ENCODE measurements at regions not wholly inside any gene's neighbourhood (a gene's known extent, or its start where the extent isn't known, plus 50 kb on each side); places are given as distances from the start of the nearest gene placed in this dataset.

DNA sequence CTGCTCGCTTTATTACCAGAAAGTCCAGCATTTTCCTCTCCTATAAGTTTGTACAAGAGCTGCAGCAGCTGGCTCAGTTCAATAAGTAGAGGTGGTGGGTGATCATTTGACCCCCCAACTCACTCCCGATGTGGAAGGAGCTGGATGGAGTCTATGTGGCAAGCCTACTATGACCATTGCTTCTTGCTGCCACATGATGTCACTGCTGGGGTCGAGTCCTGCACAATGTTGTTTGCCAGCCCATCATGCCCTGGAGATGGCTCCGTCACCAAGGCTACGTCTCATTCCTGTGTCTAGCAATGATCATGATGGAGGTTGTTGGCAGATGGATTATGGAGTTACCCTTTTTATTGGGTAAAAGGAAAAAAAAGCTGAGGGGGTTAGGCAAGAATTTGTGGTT lies 266.3 kb downstream of the PSAT1 start:
- no peak for DNase-seq (ENCODE audit: low spot score)

GRCh38 chr9:78565481-78565880 lies 268.6 kb downstream of the PSAT1 start:
- no peak for DNase-seq (ENCODE audit: low spot score)

GRCh38 chr9:78566521-78566920 lies 269.6 kb downstream of the PSAT1 start:
- no peak for DNase-seq (ENCODE audit: low spot score)

DNA sequence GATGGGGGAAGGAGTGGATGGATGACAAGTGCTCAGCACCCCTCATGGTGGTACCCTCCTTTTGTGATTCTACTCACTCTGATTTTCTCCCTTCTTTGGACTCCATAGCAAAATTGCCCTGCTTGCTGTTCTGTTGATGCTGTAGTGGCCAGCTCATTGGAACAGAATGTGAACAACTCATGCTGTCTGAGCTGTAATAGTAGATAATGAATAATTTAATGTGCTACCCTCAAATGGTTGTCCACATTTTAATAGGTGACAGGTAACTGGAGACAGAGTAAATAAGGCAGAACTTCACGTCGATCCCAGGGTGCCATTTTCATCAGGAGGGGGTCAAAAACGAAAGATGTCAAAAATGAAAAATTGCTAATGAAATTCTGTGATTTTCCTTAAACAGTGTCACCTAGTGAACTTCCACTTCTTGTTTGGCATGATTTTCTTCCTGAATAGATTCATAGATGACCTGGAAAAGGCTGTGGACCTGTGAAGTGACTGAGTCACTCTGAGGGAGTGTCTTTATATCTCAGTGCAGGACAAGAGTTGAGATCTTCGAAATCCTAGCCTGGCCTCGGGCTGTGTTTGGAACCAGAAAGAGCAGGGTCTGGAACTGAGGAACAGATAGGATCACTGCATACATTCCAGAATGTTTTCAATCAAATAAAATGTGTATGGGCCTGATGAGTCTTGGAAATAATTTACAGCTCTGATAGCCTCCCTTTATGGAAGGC lies 270.2 kb downstream of the PSAT1 start:
- DNase-seq (ENCODE audit: low spot score) = no peak

GRCh38 chr9:78567693-78568092 lies 270.8 kb downstream of the PSAT1 start:
- no peak for DNase-seq (ENCODE audit: low spot score)

- no peak for DNase-seq (ENCODE audit: low spot score)
Observed at GRCh38 chr9:78568774-78569173, 271.8 kb downstream of the PSAT1 start.

- peak; percentile 26 for DNase-seq (ENCODE audit: low spot score)
Observed at GRCh38 chr9:78572266-78572665, 275.3 kb downstream of the PSAT1 start.

DNA sequence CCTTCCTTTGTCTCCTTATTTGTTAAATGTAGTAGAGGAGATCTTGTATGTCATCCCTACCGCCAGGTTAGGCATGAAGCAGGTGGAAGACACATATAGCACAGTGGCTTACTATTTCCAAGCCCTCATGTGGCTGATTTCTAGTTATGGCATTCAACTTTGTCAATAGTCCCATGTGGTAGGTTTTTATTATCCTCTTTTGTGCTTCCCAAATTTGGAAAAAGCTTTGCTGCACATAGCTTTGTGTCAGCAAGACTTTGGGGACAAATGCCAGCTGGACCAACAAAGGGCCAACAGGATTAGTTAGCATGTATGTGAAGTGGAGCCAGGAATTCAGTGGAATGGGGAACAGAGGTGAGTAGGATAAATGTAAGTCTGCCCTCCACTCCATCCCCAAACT lies 276.3 kb downstream of the PSAT1 start:
- no peak for DNase-seq (ENCODE audit: low spot score)

DNA sequence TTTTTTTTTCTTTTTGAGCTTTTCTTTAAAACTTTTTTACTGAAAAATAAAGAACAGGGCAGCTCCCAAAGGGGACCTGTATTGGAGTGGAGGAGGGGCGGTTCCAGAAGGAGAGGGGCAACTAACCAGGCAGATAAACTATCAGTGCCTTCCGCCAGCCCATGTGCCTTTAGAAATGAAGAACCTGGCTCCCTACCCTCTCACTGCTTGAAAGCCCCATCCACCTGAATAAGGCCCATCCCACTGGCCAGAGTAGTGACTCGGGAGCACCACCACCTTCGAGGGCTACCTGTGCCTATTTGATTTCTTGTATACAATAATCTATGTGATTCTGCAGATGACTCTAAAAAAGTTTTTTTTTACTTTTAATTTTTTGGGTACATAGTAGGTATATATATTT lies 276.7 kb downstream of the PSAT1 start:
- no peak for DNase-seq (ENCODE audit: low spot score)

- no peak for DNase-seq (ENCODE audit: low spot score)
Observed at GRCh38 chr9:78574354-78575045, 277.6 kb downstream of the PSAT1 start.

GRCh38 chr9:78575081-78575480 lies 278.2 kb downstream of the PSAT1 start:
- no peak for DNase-seq (ENCODE audit: low spot score)

DNA sequence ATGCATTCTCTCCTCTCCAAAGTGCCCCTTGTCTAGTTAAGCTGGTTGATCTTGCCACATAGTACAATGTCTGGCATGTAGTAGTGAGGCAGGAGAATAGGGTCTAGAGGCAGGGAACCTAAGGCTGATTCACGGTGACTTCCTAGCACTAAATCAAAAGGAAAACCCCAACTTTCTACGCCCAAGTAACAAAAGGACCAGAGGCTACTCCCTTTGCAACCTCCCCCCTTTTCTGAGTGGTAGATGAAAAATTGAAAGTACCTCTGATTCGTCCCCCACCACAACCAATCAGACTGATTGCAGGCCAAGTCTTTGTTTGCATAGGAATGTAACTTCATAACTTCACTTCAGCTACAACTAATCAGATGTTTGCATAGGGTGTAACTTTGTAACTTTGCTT lies 278.8 kb downstream of the PSAT1 start:
- no peak for DNase-seq (ENCODE audit: low spot score)

GRCh38 chr9:78577156-78577906 lies 280.4 kb downstream of the PSAT1 start:
- no peak for DNase-seq (ENCODE audit: low spot score)

DNA sequence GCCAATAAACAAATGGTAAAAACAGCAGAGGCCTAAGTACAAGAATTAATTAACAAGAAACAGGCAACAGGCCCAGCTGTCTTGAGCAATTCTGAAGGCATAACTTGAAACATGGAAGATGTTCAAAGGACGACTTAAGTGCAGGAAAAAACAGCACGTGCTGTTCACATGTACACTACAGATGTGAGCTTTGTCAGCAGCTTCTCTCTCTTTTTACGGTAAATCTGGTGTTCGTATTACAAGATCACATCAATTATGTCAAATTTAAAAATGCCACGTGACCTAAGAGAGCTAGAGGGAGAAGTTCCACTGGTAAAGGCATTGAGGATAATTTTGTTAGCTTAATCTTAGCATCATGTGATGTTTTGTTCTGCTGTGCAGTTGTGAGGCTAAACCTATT lies 281.1 kb downstream of the PSAT1 start:
- DNase-seq (ENCODE audit: low spot score) = peak; percentile 18

GRCh38 chr9:78582821-78583220 lies 285.9 kb downstream of the PSAT1 start:
- no peak for DNase-seq (ENCODE audit: low spot score)

DNA sequence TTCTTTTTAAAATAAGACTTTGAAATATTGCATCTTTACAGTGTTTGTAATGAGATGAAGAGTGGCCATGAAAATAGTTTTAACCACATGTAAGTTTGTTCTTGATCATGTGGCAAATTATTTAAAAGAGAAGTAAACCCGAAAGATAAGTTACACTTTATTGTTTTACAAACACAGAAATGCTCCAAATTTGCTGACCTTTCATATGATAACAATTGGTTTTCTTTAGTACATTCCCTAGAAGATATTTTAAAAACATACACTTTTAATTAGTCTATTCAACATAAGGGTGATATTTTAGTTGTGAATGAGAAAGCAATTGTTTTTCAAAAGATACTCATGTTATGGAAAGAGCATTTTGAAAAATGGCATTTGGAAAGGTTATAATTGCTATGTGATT lies 287.7 kb downstream of the PSAT1 start:
- no peak for DNase-seq (ENCODE audit: low spot score)

- no peak for DNase-seq (ENCODE audit: low spot score)
Observed at GRCh38 chr9:78585909-78586308, 289.0 kb downstream of the PSAT1 start.

- DNase-seq (ENCODE audit: low spot score) = no peak
Observed at GRCh38 chr9:78590068-78590467, 293.1 kb downstream of the PSAT1 start.

GRCh38 chr9:78592811-78593210 lies 295.9 kb downstream of the PSAT1 start:
- no peak for DNase-seq (ENCODE audit: low spot score)

- no peak for DNase-seq (ENCODE audit: low spot score)
Observed at GRCh38 chr9:78595200-78595945, 298.4 kb downstream of the PSAT1 start.

DNA sequence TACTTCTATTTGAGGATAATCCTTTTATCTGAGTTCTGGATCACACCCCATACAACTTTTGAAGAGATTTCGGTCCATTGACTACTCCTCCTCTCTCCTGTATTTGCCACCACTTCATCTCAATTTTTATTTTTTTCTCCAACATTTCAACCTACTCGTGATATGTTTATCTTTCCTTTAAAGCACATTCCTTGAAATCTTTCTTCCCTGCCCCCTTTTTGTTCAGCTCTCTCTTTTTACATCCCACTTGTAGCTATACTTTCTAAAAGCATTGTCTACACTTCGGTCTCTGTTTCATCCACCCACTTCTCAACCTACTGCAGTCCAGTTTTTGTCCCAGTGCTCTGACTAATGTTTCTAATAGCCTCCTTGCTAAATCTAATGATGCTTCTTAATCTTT lies 299.4 kb downstream of the PSAT1 start:
- no peak for DNase-seq (ENCODE audit: low spot score)

DNA sequence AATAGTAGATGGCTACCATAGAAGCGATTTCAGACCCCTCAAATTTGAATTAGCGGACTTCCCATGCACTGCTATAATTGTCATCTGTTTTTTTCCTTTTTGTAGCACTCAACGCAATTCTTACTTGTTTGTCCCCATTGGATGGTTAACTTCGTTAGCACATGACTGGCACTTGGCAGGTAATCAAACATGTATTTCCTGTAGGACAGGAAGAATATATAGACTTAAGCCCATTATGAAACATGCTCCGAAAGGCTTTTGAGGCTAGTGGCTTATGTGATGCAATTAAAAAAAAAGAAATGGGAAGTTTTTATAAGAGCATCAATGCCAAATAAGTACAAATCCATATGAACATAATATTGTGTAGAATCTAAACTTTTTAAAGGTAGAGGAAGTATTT lies 301.2 kb downstream of the PSAT1 start:
- no peak for DNase-seq (ENCODE audit: low spot score)

All from umbilical cord (tissue), 1 donor.